Right atrium auricular region (tissue), 2 donors: ENCODE measurements at regions not wholly inside any gene's neighbourhood (a gene's known extent, or its start where the extent isn't known, plus 50 kb on each side); places are given as distances from the start of the nearest gene placed in this dataset.
A peak's percentile ranks its signal among the peaks of the same experiment; 100 is the strongest.

ENCODE experiments used
- DNase-seq: peaks from one replicate; pipeline ENCODE4 v3.0.0-alpha.2; 2019; ENCODE audit warnings: low spot score
- H3K27ac ChIP-seq, 2 donors: fragments of 200-600 bp; sonication (generic); 1 replicate in 1 of 2; 2 replicates in 1 of 2; pipeline ENCODE4 v1.5.1; 2016 to 2019
- H3K27me3 ChIP-seq, 2 donors: fragments of 200-600 bp; sonication (generic); one replicate each; pipeline versions ENCODE4 v1.5.1 to v1.6.0; 2017 to 2019
- H3K36me3 ChIP-seq: fragments of 200-600 bp; sonication (generic); one replicate; pipeline ENCODE4 v1.5.1; 2016
- H3K4me1 ChIP-seq, 2 donors: fragments of 200-600 bp; sonication (generic); one replicate each; pipeline versions ENCODE4 v1.5.1 to v1.6.0; 2017 to 2019
- H3K4me3 ChIP-seq, 2 donors: fragments of 200-600 bp; sonication (generic); 1 replicate in 1 of 2; 2 replicates in 1 of 2; pipeline ENCODE4 v1.5.1; 2017 to 2019; ENCODE audit warnings: mild to moderate bottlenecking in 1 of 2, moderate library complexity in 1 of 2
- H3K9me3 ChIP-seq, 2 donors: fragments of 200-600 bp; sonication (generic); one replicate each; pipeline ENCODE4 v1.5.1; 2019
- CTCF ChIP-seq, 2 donors: fragments of 200-600 bp; sonication (generic); IDR thresholded peaks; one replicate each; pipeline ENCODE4 v1.5.1; 2019; ENCODE audit warnings: antibody characterized with exemption in 2 of 2

- no peak for TF ChIP-seq CTCF (IDR thresholded peaks at IDR 0.05)
- no peak overlapping the region for H3K27ac ChIP-seq
- H3K4me1 ChIP-seq = no peaks in the 10 kb centered on the region
- peaks cover 0 to 3% of the 10 kb centered on the region in 2 donors for H3K9me3 ChIP-seq
- no peak overlapping the region for H3K4me3 ChIP-seq
- no peak for DNase-seq
- no peaks in the 10 kb centered on the region for H3K27me3 ChIP-seq
- no peaks in the 10 kb centered on the region for H3K36me3 ChIP-seq
Observed at GRCh38 chr7:46589286-46589685, 668.2 kb upstream of the IGFBP3 start.

- no peak for DNase-seq
- Histone ChIP-seq H3K4me3 (no peak overlapping the region), H3K27me3 (no peaks in the 10 kb centered on the region), H3K9me3 (no peaks in the 10 kb centered on the region), H3K4me1 (no peaks in the 10 kb centered on the region), H3K36me3 (no peaks in the 10 kb centered on the region), H3K27ac (no peak overlapping the region)
- TF ChIP-seq CTCF (IDR thresholded peaks at IDR 0.05) = no peak
Observed at GRCh38 chr7:46586406-46586805, 665.3 kb upstream of the IGFBP3 start.

- no peak for DNase-seq
- Histone ChIP-seq H3K9me3 (no peaks in the 10 kb centered on the region), H3K27ac (no peak overlapping the region), H3K4me1 (no peaks in the 10 kb centered on the region), H3K36me3 (no peaks in the 10 kb centered on the region), H3K27me3 (no peaks in the 10 kb centered on the region), H3K4me3 (no peak overlapping the region)
- no peak for TF ChIP-seq CTCF (IDR thresholded peaks at IDR 0.05)
Observed at GRCh38 chr7:46583656-46584055, 662.6 kb upstream of the IGFBP3 start.

GRCh38 chr7:46581268-46581667 lies 660.2 kb upstream of the IGFBP3 start:
- no peak for TF ChIP-seq CTCF (IDR thresholded peaks at IDR 0.05)

GRCh38 chr7:46580766-46581165 lies 659.7 kb upstream of the IGFBP3 start:
- Histone ChIP-seq H3K9me3 (no peaks in the 10 kb centered on the region), H3K27ac (no peak overlapping the region), H3K36me3 (no peaks in the 10 kb centered on the region), H3K27me3 (no peaks in the 10 kb centered on the region), H3K4me3 (no peak overlapping the region), H3K4me1 (no peaks in the 10 kb centered on the region)
- no peak for DNase-seq
- TF ChIP-seq CTCF (IDR thresholded peaks at IDR 0.05) = no peak

More at GRCh38 chr7:46581268-46581667, 660.2 kb upstream of the IGFBP3 start:
- Histone ChIP-seq H3K4me1 (no peaks in the 10 kb centered on the region), H3K27ac (no peak overlapping the region), H3K9me3 (no peaks in the 10 kb centered on the region), H3K27me3 (no peaks in the 10 kb centered on the region), H3K36me3 (no peaks in the 10 kb centered on the region), H3K4me3 (no peak overlapping the region)
- no peak for DNase-seq

- Histone ChIP-seq H3K36me3 (no peaks in the 10 kb centered on the region), H3K27me3 (no peaks in the 10 kb centered on the region), H3K27ac (peak overlapping the region in 1 of 2 donors; percentile 51), H3K4me1 (no peaks in the 10 kb centered on the region), H3K9me3 (no peaks in the 10 kb centered on the region), H3K4me3 (no peak overlapping the region)
- no peak for TF ChIP-seq CTCF (IDR thresholded peaks at IDR 0.05)
- DNase-seq = no peak
Observed at GRCh38 chr7:46577394-46577793, 656.3 kb upstream of the IGFBP3 start.
